ENCODE measurements at regions not wholly inside any gene's neighbourhood (a gene's known extent, or its start where the extent isn't known, plus 50 kb on each side); places are given as distances from the start of the nearest gene placed in this dataset.

DNA sequence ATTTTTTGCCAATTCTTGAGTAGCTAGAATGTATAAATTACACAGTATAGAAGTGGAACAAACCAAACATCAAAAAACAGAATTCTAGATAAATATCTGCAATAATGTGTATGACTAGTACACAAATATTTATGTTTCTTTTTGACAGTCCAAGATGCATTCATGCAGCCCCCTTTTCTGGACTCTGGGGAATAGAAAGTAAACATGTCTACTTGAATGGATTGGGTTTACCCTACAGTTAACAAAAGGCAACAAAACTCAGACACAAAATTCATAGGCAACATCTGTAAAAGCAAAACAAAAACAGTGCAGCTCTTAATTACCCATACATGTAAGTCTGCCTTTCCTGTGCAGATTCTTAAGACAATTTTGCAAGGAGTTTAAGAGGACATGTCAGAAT, 419.4 kb upstream of the DACH1 start:
- TF ChIP-seq EZH2phosphoT487 (IDR thresholded peaks at IDR 0.05; ENCODE audit: borderline replicate concordance): no peak
- TF ChIP-seq, protein P1, sequence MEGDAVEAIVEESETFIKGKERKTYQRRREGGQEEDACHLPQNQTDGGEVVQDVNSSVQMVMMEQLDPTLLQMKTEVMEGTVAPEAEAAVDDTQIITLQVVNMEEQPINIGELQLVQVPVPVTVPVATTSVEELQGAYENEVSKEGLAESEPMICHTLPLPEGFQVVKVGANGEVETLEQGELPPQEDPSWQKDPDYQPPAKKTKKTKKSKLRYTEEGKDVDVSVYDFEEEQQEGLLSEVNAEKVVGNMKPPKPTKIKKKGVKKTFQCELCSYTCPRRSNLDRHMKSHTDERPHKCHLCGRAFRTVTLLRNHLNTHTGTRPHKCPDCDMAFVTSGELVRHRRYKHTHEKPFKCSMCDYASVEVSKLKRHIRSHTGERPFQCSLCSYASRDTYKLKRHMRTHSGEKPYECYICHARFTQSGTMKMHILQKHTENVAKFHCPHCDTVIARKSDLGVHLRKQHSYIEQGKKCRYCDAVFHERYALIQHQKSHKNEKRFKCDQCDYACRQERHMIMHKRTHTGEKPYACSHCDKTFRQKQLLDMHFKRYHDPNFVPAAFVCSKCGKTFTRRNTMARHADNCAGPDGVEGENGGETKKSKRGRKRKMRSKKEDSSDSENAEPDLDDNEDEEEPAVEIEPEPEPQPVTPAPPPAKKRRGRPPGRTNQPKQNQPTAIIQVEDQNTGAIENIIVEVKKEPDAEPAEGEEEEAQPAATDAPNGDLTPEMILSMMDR (conservative IDR thresholded peaks at IDR 0.05; ENCODE audit: low read length): no peak
- H3K79me2 ChIP-seq (ENCODE audit: insufficient read depth, low read length): no peaks in the 10 kb centered on the region
- H3K27me3 ChIP-seq (ENCODE audit: insufficient read depth, low read length, poor library complexity, severe bottlenecking): no peaks in the 10 kb centered on the region
- H3F3A ChIP-seq (ENCODE audit: low read depth): no peaks in the 10 kb centered on the region
- no peak overlapping the region for H3K4me2 ChIP-seq (ENCODE audit: low read depth, low read length, poor library complexity, severe bottlenecking)
- no peak overlapping the region for H2AFZ ChIP-seq (ENCODE audit: low read length)
- H3K9me3 ChIP-seq (ENCODE audit: insufficient read depth, low read depth, low read length): no peaks in the 10 kb centered on the region
- H3K9me2 ChIP-seq (replicated peaks; ENCODE audit: low read depth, low read length): no peaks in the 10 kb centered on the region
- H3K4me3 ChIP-seq (ENCODE audit: low read length, poor library complexity, severe bottlenecking): no peak overlapping the region
- no peak overlapping the region for H3K9ac ChIP-seq (ENCODE audit: low read depth, low read length, poor library complexity, severe bottlenecking)
- H4K20me1 ChIP-seq (ENCODE audit: insufficient read depth, low read length, poor library complexity, severe bottlenecking): no peaks in the 10 kb centered on the region
- H3K36me3 ChIP-seq (ENCODE audit: insufficient read depth, low read length): no peaks in the 10 kb centered on the region
- no peaks in the 10 kb centered on the region for H3K4me1 ChIP-seq (ENCODE audit: insufficient read depth, low read length, poor library complexity, severe bottlenecking)

DNA sequence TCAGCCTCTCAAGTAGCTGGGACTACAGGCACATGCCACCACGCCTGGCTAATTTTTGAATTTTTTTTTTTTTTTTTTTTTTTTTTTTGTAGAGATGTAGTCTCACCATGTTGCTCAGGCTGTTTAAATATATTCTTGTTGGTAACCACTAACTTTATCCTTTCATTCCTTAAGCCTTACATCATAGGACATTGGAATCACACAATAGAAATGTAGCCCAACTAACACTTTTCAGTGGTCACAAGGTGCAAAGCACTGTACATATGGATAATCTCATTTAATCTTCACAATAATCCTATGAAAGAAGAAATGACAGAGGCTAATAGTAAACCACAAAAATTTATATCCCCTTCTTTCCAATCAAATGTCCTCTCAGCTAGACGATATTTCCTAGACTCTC, 417.8 kb upstream of the DACH1 start:
- Histone ChIP-seq H3K27me3 (ENCODE audit: insufficient read depth, low read length, poor library complexity, severe bottlenecking) (no peaks in the 10 kb centered on the region), H3K9ac (ENCODE audit: low read depth, low read length, poor library complexity, severe bottlenecking) (no peak overlapping the region), H3F3A (ENCODE audit: low read depth) (no peaks in the 10 kb centered on the region), H3K79me2 (ENCODE audit: insufficient read depth, low read length) (no peaks in the 10 kb centered on the region), H3K4me2 (ENCODE audit: low read depth, low read length, poor library complexity, severe bottlenecking) (no peak overlapping the region), H3K4me3 (ENCODE audit: low read length, poor library complexity, severe bottlenecking) (no peak overlapping the region), H3K9me3 (ENCODE audit: insufficient read depth, low read depth, low read length) (no peaks in the 10 kb centered on the region), H2AFZ (ENCODE audit: low read length) (no peak overlapping the region), H3K4me1 (ENCODE audit: insufficient read depth, low read length, poor library complexity, severe bottlenecking) (no peaks in the 10 kb centered on the region), H3K36me3 (ENCODE audit: insufficient read depth, low read length) (no peaks in the 10 kb centered on the region), H4K20me1 (ENCODE audit: insufficient read depth, low read length, poor library complexity, severe bottlenecking) (no peaks in the 10 kb centered on the region), H3K9me2 (replicated peaks; ENCODE audit: low read depth, low read length) (no peaks in the 10 kb centered on the region)
- no peak for TF ChIP-seq EZH2phosphoT487 (IDR thresholded peaks at IDR 0.05; ENCODE audit: borderline replicate concordance)
- TF ChIP-seq, protein P1 (conservative IDR thresholded peaks at IDR 0.05; ENCODE audit: low read length): no peak

DNA sequence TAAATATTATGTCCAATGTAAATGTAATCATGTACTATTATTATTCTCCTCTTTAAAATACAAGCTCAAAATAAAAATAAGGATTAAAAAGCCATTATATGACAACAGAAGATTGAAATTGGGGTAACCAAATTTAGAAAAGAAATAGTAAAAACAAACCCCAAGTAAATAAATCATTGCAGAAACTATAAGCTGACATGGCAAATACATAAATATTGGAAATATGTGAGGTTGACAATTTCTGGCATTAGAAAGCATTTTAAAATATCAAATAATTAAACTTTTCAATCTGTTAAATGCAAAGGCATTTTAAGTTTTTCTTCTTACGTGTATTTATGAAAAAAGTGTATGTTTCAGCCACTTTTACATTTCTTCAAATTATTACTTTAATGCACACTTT, 394.7 kb upstream of the DACH1 start:
- no peaks in the 10 kb centered on the region for H3K79me2 ChIP-seq (ENCODE audit: insufficient read depth, low read length)
- H3K9ac ChIP-seq (ENCODE audit: low read depth, low read length, poor library complexity, severe bottlenecking): no peak overlapping the region
- H2AFZ ChIP-seq (ENCODE audit: low read length): no peak overlapping the region
- no peaks in the 10 kb centered on the region for H4K20me1 ChIP-seq (ENCODE audit: insufficient read depth, low read length, poor library complexity, severe bottlenecking)
- no peak overlapping the region for H3K4me3 ChIP-seq (ENCODE audit: low read length, poor library complexity, severe bottlenecking)
- H3K27me3 ChIP-seq (ENCODE audit: insufficient read depth, low read length, poor library complexity, severe bottlenecking): no peaks in the 10 kb centered on the region
- H3F3A ChIP-seq (ENCODE audit: low read depth): no peaks in the 10 kb centered on the region
- H3K9me2 ChIP-seq (replicated peaks; ENCODE audit: low read depth, low read length): no peaks in the 10 kb centered on the region
- TF ChIP-seq EZH2phosphoT487 (IDR thresholded peaks at IDR 0.05; ENCODE audit: borderline replicate concordance): no peak
- TF ChIP-seq, protein P1 (conservative IDR thresholded peaks at IDR 0.05; ENCODE audit: low read length): no peak
- no peaks in the 10 kb centered on the region for H3K36me3 ChIP-seq (ENCODE audit: insufficient read depth, low read length)
- H3K9me3 ChIP-seq (ENCODE audit: insufficient read depth, low read depth, low read length): no peaks in the 10 kb centered on the region
- no peak overlapping the region for H3K4me2 ChIP-seq (ENCODE audit: low read depth, low read length, poor library complexity, severe bottlenecking)
- H3K4me1 ChIP-seq (ENCODE audit: insufficient read depth, low read length, poor library complexity, severe bottlenecking): no peaks in the 10 kb centered on the region

Measured in Loucy (cell line).